Trophoblast cell (in vitro differentiated cells and primary cell): ENCODE measurements at regions not wholly inside any gene's neighbourhood (a gene's known extent, or its start where the extent isn't known, plus 50 kb on each side); places are given as distances from the start of the nearest gene placed in this dataset.
"Not testable (repeated sequence)": the region's sequence is repeated elsewhere in the genome, so short reads cannot be mapped to it uniquely, and the experiment has no call there.

ENCODE experiments used
- DNase-seq, 2 donors: peaks; one replicate each; pipeline ENCODE4 v3.0.0-alpha.2; 2016
- H2AFZ ChIP-seq: 2 replicates; pipeline ENCODE4 v1.6.1; 2013; ENCODE audit warnings: low read length, moderate library complexity, mild to moderate bottlenecking; ENCODE audit not compliant: insufficient read depth, poor library complexity
- H2AK5ac ChIP-seq: 2 replicates; pipeline ENCODE4 v1.6.1; 2013; ENCODE audit warnings: mild to moderate bottlenecking, low read length
- H2BK120ac ChIP-seq: 2 replicates; pipeline ENCODE4 v1.6.1; 2013; ENCODE audit warnings: low read length, mild to moderate bottlenecking, moderate library complexity; ENCODE audit not compliant: insufficient read depth, poor library complexity
- H2BK12ac ChIP-seq: 2 replicates; pipeline ENCODE4 v1.6.1; 2013; ENCODE audit warnings: mild to moderate bottlenecking, low read length, moderate library complexity
- H2BK5ac ChIP-seq: 2 replicates; pipeline ENCODE4 v1.6.1; 2013; ENCODE audit warnings: low read length, low read depth, moderate library complexity, mild to moderate bottlenecking; ENCODE audit not compliant: poor library complexity
- H3K14ac ChIP-seq: 2 replicates; pipeline ENCODE4 v1.6.1; 2013; ENCODE audit warnings: mild to moderate bottlenecking, low read length
- H3K18ac ChIP-seq: 2 replicates; pipeline ENCODE4 v1.6.1; 2013; ENCODE audit warnings: mild to moderate bottlenecking, low read length
- H3K23ac ChIP-seq: 2 replicates; pipeline ENCODE4 v1.6.1; 2013; ENCODE audit warnings: low read length
- H3K27ac ChIP-seq: 2 replicates; pipeline ENCODE4 v1.5.1; 2013; ENCODE audit warnings: low read depth, mild to moderate bottlenecking, inconsistent platforms, low read length, moderate library complexity
- H3K27me3 ChIP-seq: 2 replicates; pipeline ENCODE4 v1.6.1; 2013; ENCODE audit warnings: inconsistent platforms, mild to moderate bottlenecking, low read length, moderate library complexity; ENCODE audit not compliant: insufficient read depth
- H3K36me3 ChIP-seq, 2 experiments: 1 replicate in 1 of 2; 2 replicates in 1 of 2; pipeline ENCODE4 v1.6.1; 2013; ENCODE audit warnings: low read length in 2 of 2, mild to moderate bottlenecking in 2 of 2, moderate library complexity in 1 of 2; ENCODE audit not compliant: insufficient read depth in 2 of 2, control insufficient read depth in 1 of 2
- H3K4ac ChIP-seq: 2 replicates; pipeline ENCODE4 v1.6.1; 2013; ENCODE audit warnings: low read depth, mild to moderate bottlenecking, low read length, moderate library complexity
- H3K4me1 ChIP-seq, 2 experiments: 1 replicate in 1 of 2; 2 replicates in 1 of 2; pipeline ENCODE4 v1.6.1; 2013; ENCODE audit warnings: low read length in 2 of 2, mild to moderate bottlenecking in 2 of 2, moderate library complexity in 1 of 2; ENCODE audit not compliant: insufficient read depth in 2 of 2, control insufficient read depth in 1 of 2
- H3K4me2 ChIP-seq: 2 replicates; pipeline ENCODE4 v1.6.1; 2013; ENCODE audit warnings: inconsistent platforms, mild to moderate bottlenecking, low read length, moderate library complexity
- H3K4me3 ChIP-seq: 2 replicates; pipeline ENCODE4 v1.5.1; 2013; ENCODE audit warnings: mild to moderate bottlenecking, low read depth, low read length, inconsistent platforms
- H3K79me1 ChIP-seq: one replicate; pipeline ENCODE4 v1.6.1; 2013; ENCODE audit warnings: low read length
- H3K79me2 ChIP-seq: 2 replicates; pipeline ENCODE4 v1.6.1; 2013; ENCODE audit warnings: low read length, mild to moderate bottlenecking; ENCODE audit not compliant: control insufficient read depth, insufficient read depth, poor library complexity
- H3K9ac ChIP-seq: 2 replicates; pipeline ENCODE4 v1.6.1; 2013; ENCODE audit warnings: mild to moderate bottlenecking, low read length
- H3K9me3 ChIP-seq: 2 replicates; pipeline ENCODE4 v1.6.1; 2013; ENCODE audit warnings: low read depth, mild to moderate bottlenecking, control low read depth, inconsistent platforms, low read length; ENCODE audit not compliant: insufficient read depth
- H4K12ac ChIP-seq: 2 replicates; pipeline ENCODE4 v1.6.1; 2013; ENCODE audit warnings: low read depth, mild to moderate bottlenecking, low read length, moderate library complexity
- H4K8ac ChIP-seq: 2 replicates; pipeline ENCODE4 v1.6.1; 2013; ENCODE audit warnings: low read depth, mild to moderate bottlenecking, low read length, moderate library complexity
- H4K91ac ChIP-seq: one replicate; pipeline ENCODE4 v1.6.1; 2013; ENCODE audit warnings: low read depth, mild to moderate bottlenecking, low read length, moderate library complexity
- WGBS: extraction: QIAGEN DNeasy Blood & Tissue Kit; methylation state at CpG from one replicate; pipeline ENCODE4 v1.1.7; 2013; ENCODE audit warnings: missing lambda C conversion rate; ENCODE audit not compliant: insufficient read length, insufficient coverage; ENCODE audit errors: extremely low coverage; 5-methylcytosine and 5-hydroxymethylcytosine counted together

DNA sequence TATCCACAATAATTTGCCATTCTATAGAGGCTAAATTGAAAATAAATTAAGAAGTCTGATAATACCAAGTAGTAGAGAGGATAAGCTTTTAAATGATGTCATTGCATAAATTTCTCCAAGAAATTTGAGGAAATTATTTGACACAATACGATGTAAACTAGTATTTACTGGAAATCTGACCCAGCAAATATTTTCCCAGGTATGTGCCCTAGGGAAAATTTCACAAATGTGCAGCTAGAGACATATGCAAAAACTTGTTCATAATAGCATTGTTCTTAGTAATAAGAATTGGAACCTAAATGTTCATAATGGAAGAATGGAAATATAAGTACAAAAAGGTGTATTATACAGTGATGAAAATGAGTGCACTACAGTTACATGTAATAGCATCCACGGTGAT, 888.8 kb upstream of the SOX11 start:
- Histone ChIP-seq H3K36me3 (no peaks in the 10 kb centered on the region), H3K14ac (no peak overlapping the region), H3K9ac (no peak overlapping the region), H3K27me3 (no peaks in the 10 kb centered on the region), H3K9me3 (no peaks in the 10 kb centered on the region), H4K91ac (no peak overlapping the region), H3K79me2 (no peaks in the 10 kb centered on the region), H3K4ac (no peak overlapping the region), H3K4me3 (no peak overlapping the region), H3K4me2 (no peak overlapping the region), H2BK12ac (no peak overlapping the region), H3K27ac (no peak overlapping the region), H3K18ac (no peak overlapping the region), H3K79me1 (no peaks in the 10 kb centered on the region), H4K8ac (no peak overlapping the region), H2BK120ac (no peak overlapping the region), H3K23ac (no peak overlapping the region), H2AK5ac (no peak overlapping the region), H2AFZ (no peak overlapping the region), H3K4me1 (no peaks in the 10 kb centered on the region), H2BK5ac (no peak overlapping the region), H4K12ac (no peak overlapping the region)
- WGBS = no CpG with 5 or more reads among the region's 2 CpGs
- DNase-seq = peak; percentile 57 to 81

DNA sequence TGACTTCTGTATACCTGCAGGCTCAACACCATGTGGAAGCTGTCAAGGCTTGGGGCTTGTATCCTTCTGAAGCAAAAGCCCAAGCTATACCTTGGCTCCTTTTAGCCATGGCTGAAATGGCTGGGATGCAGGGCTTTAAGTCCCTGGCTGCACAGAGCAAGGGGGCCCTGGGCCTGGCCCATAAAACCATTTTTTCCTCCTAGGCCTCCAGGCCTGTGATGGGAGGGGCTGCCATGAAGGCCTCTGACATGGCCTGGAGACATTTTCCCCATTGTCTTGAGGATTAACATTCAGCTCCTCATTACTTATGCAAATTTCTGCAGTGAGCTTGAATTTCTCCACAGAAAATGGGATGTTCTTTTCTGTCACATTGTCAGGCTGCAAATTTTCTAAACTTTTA, 878.0 kb upstream of the SOX11 start:
- not testable (repeated sequence) for H3K36me3 ChIP-seq, H3K4me2 ChIP-seq, H3K9ac ChIP-seq, H3K4me3 ChIP-seq, H2BK120ac ChIP-seq, H3K79me1 ChIP-seq, H3K79me2 ChIP-seq, H3K9me3 ChIP-seq, H3K18ac ChIP-seq, H3K27me3 ChIP-seq, H3K4ac ChIP-seq, H4K91ac ChIP-seq, H3K27ac ChIP-seq, H4K12ac ChIP-seq, H2AFZ ChIP-seq, H3K4me1 ChIP-seq, H3K14ac ChIP-seq, DNase-seq, H3K23ac ChIP-seq, H4K8ac ChIP-seq, H2BK5ac ChIP-seq, H2AK5ac ChIP-seq, H2BK12ac ChIP-seq

DNA sequence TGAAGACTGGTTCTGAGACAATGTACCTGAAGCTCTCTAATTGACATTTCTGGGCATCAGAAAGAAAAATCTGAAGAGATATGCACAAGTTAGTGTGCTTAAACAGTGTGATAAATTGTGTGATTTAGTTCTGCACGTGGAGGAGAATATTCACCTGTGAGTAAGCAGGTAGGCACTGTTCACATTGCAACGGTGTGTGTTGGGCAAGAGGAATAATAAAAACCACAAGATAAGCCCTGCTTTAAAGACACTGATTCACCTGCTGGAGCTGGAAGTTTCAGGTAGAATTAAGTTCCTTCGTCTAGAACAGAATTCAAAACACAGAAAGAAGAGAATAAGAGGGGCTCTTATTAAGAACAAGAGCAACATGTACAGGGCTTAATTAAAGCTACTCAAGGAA, 864.3 kb upstream of the SOX11 start:
- Histone ChIP-seq H2BK120ac (no peak overlapping the region), H3K9ac (no peak overlapping the region), H4K91ac (no peak overlapping the region), H3K4me1 (no peaks in the 10 kb centered on the region), H3K4me2 (no peak overlapping the region), H4K8ac (no peak overlapping the region), H3K27me3 (no peaks in the 10 kb centered on the region), H2AFZ (no peak overlapping the region), H3K79me1 (no peaks in the 10 kb centered on the region), H3K14ac (no peak overlapping the region), H2BK12ac (no peak overlapping the region), H3K9me3 (no peaks in the 10 kb centered on the region), H2AK5ac (no peak overlapping the region), H3K36me3 (no peaks in the 10 kb centered on the region), H3K18ac (no peak overlapping the region), H3K79me2 (no peaks in the 10 kb centered on the region), H4K12ac (no peak overlapping the region), H3K4me3 (no peak overlapping the region), H3K4ac (no peak overlapping the region), H3K23ac (no peak overlapping the region), H3K27ac (no peak overlapping the region), H2BK5ac (no peak overlapping the region)
- no CpG with 5 or more reads among the region's 3 CpGs for WGBS
- DNase-seq = no peak

DNA sequence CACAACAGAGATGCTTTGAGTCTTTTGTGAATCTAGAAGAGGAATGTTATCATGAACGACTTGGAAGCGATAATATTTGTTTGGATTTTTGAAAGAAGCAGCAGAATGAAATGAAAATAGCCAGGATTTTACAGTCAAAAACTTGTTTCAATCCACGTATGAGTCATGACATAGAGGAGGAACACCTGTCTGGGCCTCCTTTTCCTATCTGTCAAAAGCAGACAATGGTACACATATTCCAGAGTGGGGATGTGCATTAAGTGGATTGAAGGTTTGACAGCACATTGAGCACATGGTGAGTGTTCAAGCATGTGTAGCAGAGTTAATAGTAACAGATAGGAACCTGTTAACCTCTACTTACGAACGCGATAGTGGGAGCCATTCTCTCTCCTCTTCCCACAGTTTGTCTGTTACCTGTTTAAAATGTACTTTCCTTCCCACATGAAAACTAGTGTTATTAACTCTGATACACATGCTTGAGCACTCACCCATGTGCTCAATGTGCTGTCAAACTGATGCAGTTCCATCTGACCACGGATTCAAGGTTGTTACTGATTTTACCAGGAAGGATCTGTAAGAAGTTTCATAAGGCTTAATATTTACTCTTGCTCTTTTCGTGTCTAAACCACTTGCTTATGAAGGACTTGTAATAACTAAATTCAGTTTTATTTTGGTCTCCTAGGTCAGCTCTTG, 863.4 kb upstream of the SOX11 start:
- no peak for DNase-seq
- Histone ChIP-seq H3K23ac (no peak overlapping the region), H3K4me2 (no peak overlapping the region), H3K79me2 (no peaks in the 10 kb centered on the region), H3K4me3 (no peak overlapping the region), H3K4ac (no peak overlapping the region), H3K9ac (no peak overlapping the region), H3K14ac (no peak overlapping the region), H4K8ac (no peak overlapping the region), H3K18ac (no peak overlapping the region), H2BK12ac (no peak overlapping the region), H3K36me3 (no peaks in the 10 kb centered on the region), H2AFZ (no peak overlapping the region), H4K91ac (no peak overlapping the region), H3K4me1 (no peaks in the 10 kb centered on the region), H3K9me3 (no peaks in the 10 kb centered on the region), H2BK5ac (no peak overlapping the region), H4K12ac (no peak overlapping the region), H3K27ac (no peak overlapping the region), H2BK120ac (no peak overlapping the region), H3K79me1 (no peaks in the 10 kb centered on the region), H3K27me3 (no peaks in the 10 kb centered on the region), H2AK5ac (no peak overlapping the region)
- 100% methylated on average over 2 of the region's 8 CpGs for WGBS
